H9 (cell line): ENCODE measurements at regions not wholly inside any gene's neighbourhood (a gene's known extent, or its start where the extent isn't known, plus 50 kb on each side); places are given as distances from the start of the nearest gene placed in this dataset.

ENCODE experiments used
- DNase-seq: peaks from one replicate; pipeline ENCODE4 v3.0.0-alpha.2; 2017
- H2AFZ ChIP-seq: one replicate; pipeline ENCODE4 v1.6.1; 2013; ENCODE audit warnings: mild to moderate bottlenecking, low read length, control low read depth, moderate library complexity
- H2AK5ac ChIP-seq: 2 replicates; pipeline ENCODE4 v1.6.1; 2013; ENCODE audit warnings: low read length, control low read depth, mixed read lengths; ENCODE audit not compliant: insufficient read length
- H2BK120ac ChIP-seq: one replicate; pipeline ENCODE4 v1.6.1; 2013; ENCODE audit warnings: low read depth, mild to moderate bottlenecking, low read length, control low read depth, inconsistent platforms; ENCODE audit not compliant: poor library complexity, severe bottlenecking
- H2BK12ac ChIP-seq: 2 replicates; pipeline ENCODE4 v1.6.1; 2013; ENCODE audit warnings: low read length, control low read depth, mixed read lengths, low read depth; ENCODE audit not compliant: insufficient read length
- H2BK15ac ChIP-seq: 2 replicates; pipeline ENCODE4 v1.6.1; 2013; ENCODE audit warnings: low read depth, low read length, control low read depth
- H2BK20ac ChIP-seq: one replicate; pipeline ENCODE4 v1.6.1; 2013; ENCODE audit warnings: low read depth, mild to moderate bottlenecking, low read length, control low read depth, inconsistent platforms; ENCODE audit not compliant: poor library complexity, severe bottlenecking
- H2BK5ac ChIP-seq: 2 replicates; pipeline ENCODE4 v1.6.1; 2013; ENCODE audit warnings: low read length, control low read depth, mixed read lengths; ENCODE audit not compliant: insufficient read length
- H3K14ac ChIP-seq: 2 replicates; pipeline ENCODE4 v1.6.1; 2013; ENCODE audit warnings: low read length, control low read depth; ENCODE audit not compliant: insufficient read depth
- H3K18ac ChIP-seq: 2 replicates; pipeline ENCODE4 v1.6.1; 2013; ENCODE audit warnings: low read depth, mild to moderate bottlenecking, mixed read lengths, low read length, control low read depth; ENCODE audit not compliant: insufficient read length
- H3K23ac ChIP-seq: 2 replicates; pipeline ENCODE4 v1.6.1; 2013; ENCODE audit warnings: low read length, control low read depth, mixed read lengths, low read depth; ENCODE audit not compliant: insufficient read length
- H3K23me2 ChIP-seq: 2 replicates; pipeline ENCODE4 v1.6.1; 2013; ENCODE audit warnings: low read depth, mild to moderate bottlenecking, mixed read lengths, low read length, control low read depth; ENCODE audit not compliant: insufficient read length, poor library complexity, severe bottlenecking
- H3K27ac ChIP-seq: 2 replicates; pipeline ENCODE4 v1.5.1; 2013; ENCODE audit warnings: low read length, control low read depth, mixed read lengths, low read depth; ENCODE audit not compliant: insufficient read length
- H3K27me3 ChIP-seq: 2 replicates; pipeline ENCODE4 v1.6.1; 2013; ENCODE audit warnings: low read length, control low read depth, inconsistent platforms; ENCODE audit not compliant: insufficient read depth
- H3K4ac ChIP-seq: 2 replicates; pipeline ENCODE4 v1.6.1; 2013; ENCODE audit warnings: low read depth, mild to moderate bottlenecking, control low read depth, inconsistent platforms, low read length, moderate library complexity
- H3K4me1 ChIP-seq: 2 replicates; pipeline ENCODE4 v1.6.1; 2013; ENCODE audit warnings: low read length, control low read depth, inconsistent platforms; ENCODE audit not compliant: insufficient read depth
- H3K4me2 ChIP-seq: 2 replicates; pipeline ENCODE4 v1.6.1; 2013; ENCODE audit warnings: low read length, control low read depth, mixed read lengths; ENCODE audit not compliant: insufficient read length, insufficient read depth
- H3K56ac ChIP-seq: 2 replicates; pipeline ENCODE4 v1.6.1; 2013; ENCODE audit warnings: low read depth, mild to moderate bottlenecking, mixed read lengths, low read length, control low read depth; ENCODE audit not compliant: insufficient read length
- H3K79me1 ChIP-seq: 2 replicates; pipeline ENCODE4 v1.6.1; 2013; ENCODE audit warnings: low read depth, mild to moderate bottlenecking, moderate library complexity, low read length, control low read depth, inconsistent platforms; ENCODE audit not compliant: insufficient read depth, poor library complexity, severe bottlenecking
- H3K79me2 ChIP-seq: 2 replicates; pipeline ENCODE4 v1.6.1; 2013; ENCODE audit warnings: low read length, control low read depth, inconsistent platforms; ENCODE audit not compliant: insufficient read depth
- H3K9ac ChIP-seq: 2 replicates; pipeline ENCODE4 v1.6.1; 2013; ENCODE audit warnings: low read length, control low read depth, mixed read lengths; ENCODE audit not compliant: insufficient read length; ENCODE audit errors: extremely low read depth
- H3K9me3 ChIP-seq: one replicate; pipeline ENCODE4 v1.6.1; 2013; ENCODE audit warnings: low read depth, low read length, inconsistent platforms; ENCODE audit not compliant: control insufficient read depth
- H3T11ph ChIP-seq: one replicate; pipeline ENCODE4 v1.6.1; 2013; ENCODE audit warnings: mild to moderate bottlenecking, low read length, control low read depth, inconsistent platforms
- H4K20me1 ChIP-seq: one replicate; pipeline ENCODE4 v1.6.1; 2013; ENCODE audit not compliant: control insufficient read depth, insufficient read length, insufficient read depth
- H4K5ac ChIP-seq: 2 replicates; pipeline ENCODE4 v1.6.1; 2013; ENCODE audit warnings: low read depth, mild to moderate bottlenecking, mixed read lengths, low read length, control low read depth; ENCODE audit not compliant: insufficient read length
- H4K8ac ChIP-seq: replicated peaks from 2 replicates; pipeline ENCODE4 v1.6.1; 2013; ENCODE audit warnings: low read length, control low read depth, mixed read lengths, low read depth; ENCODE audit not compliant: insufficient read length
- H4K91ac ChIP-seq: 2 replicates; pipeline ENCODE4 v1.6.1; 2013; ENCODE audit warnings: low read depth, mild to moderate bottlenecking, moderate library complexity, mixed read lengths, low read length, control low read depth; ENCODE audit not compliant: insufficient read length
- H3K27ac Mint-ChIP-seq, 3 experiments: 2 replicates in 2 of 3; 3 replicates in 1 of 3; pipeline ENCODE4 v1.8.0; 2020 to 2021; ENCODE audit warnings: mixed read lengths in 3 of 3, mild to moderate bottlenecking in 1 of 3, moderate library complexity in 1 of 3
- H3K27me3 Mint-ChIP-seq: 2 replicates; pipeline ENCODE4 v1.8.0; 2021; ENCODE audit warnings: low read depth, mild to moderate bottlenecking, moderate library complexity, mixed read lengths
- H3K36me3 Mint-ChIP-seq, 3 experiments: 2 replicates in 2 of 3; 3 replicates in 1 of 3; pipeline ENCODE4 v1.8.0; 2020 to 2021; ENCODE audit warnings: low read depth in 3 of 3, mixed read lengths in 3 of 3; ENCODE audit not compliant: insufficient read depth in 1 of 3
- H3K4me1 Mint-ChIP-seq, 2 experiments: 2 replicates each; pipeline ENCODE4 v1.8.0; 2020; ENCODE audit warnings: mixed read lengths in 2 of 2
- H3K4me3 Mint-ChIP-seq, 2 experiments: 2 replicates in 1 of 2; 3 replicates in 1 of 2; pipeline ENCODE4 v1.8.0; 2020 to 2021; ENCODE audit warnings: mild to moderate bottlenecking in 2 of 2, mixed read lengths in 2 of 2, moderate library complexity in 1 of 2
- H3K9me3 Mint-ChIP-seq, 2 experiments: 2 replicates in 1 of 2; 3 replicates in 1 of 2; pipeline ENCODE4 v1.8.0; 2020; ENCODE audit warnings: mild to moderate bottlenecking in 2 of 2, mixed read lengths in 2 of 2, moderate library complexity in 1 of 2
- WGBS: extraction: QIAGEN DNeasy Blood & Tissue Kit; methylation state at CpG from one replicate; pipeline ENCODE4 v1.1.7; 2013; ENCODE audit warnings: missing lambda C conversion rate, low lambda C conversion rate, mixed read lengths; ENCODE audit not compliant: insufficient read length; ENCODE audit errors: extremely low coverage; 5-methylcytosine and 5-hydroxymethylcytosine counted together
- TF ChIP-seq, protein P1 (sequence below): fragments of 200-600 bp; sonication (generic); conservative IDR thresholded peaks from 3 replicates; pipeline ENCODE4 v1.8.0; 2021; ENCODE audit warnings: antibody characterized with exemption, mild to moderate bottlenecking

DNA sequence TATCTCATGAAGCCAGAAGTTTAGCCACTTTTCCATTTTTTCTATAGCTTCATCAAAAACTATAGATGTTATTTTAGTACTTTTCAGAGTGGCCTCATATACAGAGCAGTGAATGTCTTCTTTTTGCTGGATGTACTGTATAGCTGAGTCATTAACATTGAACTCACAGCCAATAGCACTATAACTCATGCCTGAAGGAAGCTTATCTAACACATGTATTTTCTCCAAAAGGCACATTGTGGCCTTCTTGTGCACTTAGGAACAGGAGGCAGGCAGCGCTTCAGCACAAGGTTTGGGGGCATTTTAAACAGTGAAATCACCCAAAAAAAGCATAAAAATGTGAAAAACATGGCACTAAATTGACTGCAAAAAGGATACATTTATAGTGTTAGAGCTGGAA is 336.8 kb upstream of the TMTC1 start:
- Histone ChIP-seq H4K8ac (no peak overlapping the region), H2BK20ac (no peak overlapping the region), H2BK12ac (no peak overlapping the region), H2BK15ac (no peak overlapping the region), H3K9me3 (no peaks in the 10 kb centered on the region), H3K4me2 (no peak overlapping the region), H4K5ac (no peak overlapping the region), H3K18ac (no peak overlapping the region), H4K20me1 (no peaks in the 10 kb centered on the region), H3K14ac (no peak overlapping the region), H3K23ac (no peak overlapping the region), H4K91ac (no peak overlapping the region), H3K79me2 (no peaks in the 10 kb centered on the region), H3K56ac (no peak overlapping the region), H2BK5ac (no peak overlapping the region), H3K4ac (no peak overlapping the region), H3K9ac (no peak overlapping the region), H3T11ph (no peak overlapping the region), H3K23me2 (no peaks in the 10 kb centered on the region), H2BK120ac (no peak overlapping the region), H3K27ac (no peak overlapping the region), H2AK5ac (no peak overlapping the region), H2AFZ (no peak overlapping the region), H3K4me1 (no peaks in the 10 kb centered on the region), H3K27me3 (no peaks in the 10 kb centered on the region), H3K79me1 (no peaks in the 10 kb centered on the region)
- no peak overlapping the region for H3K27ac Mint-ChIP-seq
- peaks cover 2 to 3% of the 10 kb centered on the region in 2 experiments; a peak in 3 of 5 replicates for H3K9me3 Mint-ChIP-seq
- WGBS = no CpG with 5 or more reads among the region's 1 CpG
- no peak overlapping the region for H3K4me3 Mint-ChIP-seq
- no peak for DNase-seq
- no peaks in the 10 kb centered on the region for H3K36me3 Mint-ChIP-seq
- no peaks in the 10 kb centered on the region for H3K27me3 Mint-ChIP-seq
- H3K4me1 Mint-ChIP-seq = no peaks in the 10 kb centered on the region
- TF ChIP-seq, protein P1, sequence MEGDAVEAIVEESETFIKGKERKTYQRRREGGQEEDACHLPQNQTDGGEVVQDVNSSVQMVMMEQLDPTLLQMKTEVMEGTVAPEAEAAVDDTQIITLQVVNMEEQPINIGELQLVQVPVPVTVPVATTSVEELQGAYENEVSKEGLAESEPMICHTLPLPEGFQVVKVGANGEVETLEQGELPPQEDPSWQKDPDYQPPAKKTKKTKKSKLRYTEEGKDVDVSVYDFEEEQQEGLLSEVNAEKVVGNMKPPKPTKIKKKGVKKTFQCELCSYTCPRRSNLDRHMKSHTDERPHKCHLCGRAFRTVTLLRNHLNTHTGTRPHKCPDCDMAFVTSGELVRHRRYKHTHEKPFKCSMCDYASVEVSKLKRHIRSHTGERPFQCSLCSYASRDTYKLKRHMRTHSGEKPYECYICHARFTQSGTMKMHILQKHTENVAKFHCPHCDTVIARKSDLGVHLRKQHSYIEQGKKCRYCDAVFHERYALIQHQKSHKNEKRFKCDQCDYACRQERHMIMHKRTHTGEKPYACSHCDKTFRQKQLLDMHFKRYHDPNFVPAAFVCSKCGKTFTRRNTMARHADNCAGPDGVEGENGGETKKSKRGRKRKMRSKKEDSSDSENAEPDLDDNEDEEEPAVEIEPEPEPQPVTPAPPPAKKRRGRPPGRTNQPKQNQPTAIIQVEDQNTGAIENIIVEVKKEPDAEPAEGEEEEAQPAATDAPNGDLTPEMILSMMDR = no peak
